ENCODE measurements at regions not wholly inside any gene's neighbourhood (a gene's known extent, or its start where the extent isn't known, plus 50 kb on each side); places are given as distances from the start of the nearest gene placed in this dataset.
A peak's percentile ranks its signal among the peaks of the same experiment; 100 is the strongest.

DNA sequence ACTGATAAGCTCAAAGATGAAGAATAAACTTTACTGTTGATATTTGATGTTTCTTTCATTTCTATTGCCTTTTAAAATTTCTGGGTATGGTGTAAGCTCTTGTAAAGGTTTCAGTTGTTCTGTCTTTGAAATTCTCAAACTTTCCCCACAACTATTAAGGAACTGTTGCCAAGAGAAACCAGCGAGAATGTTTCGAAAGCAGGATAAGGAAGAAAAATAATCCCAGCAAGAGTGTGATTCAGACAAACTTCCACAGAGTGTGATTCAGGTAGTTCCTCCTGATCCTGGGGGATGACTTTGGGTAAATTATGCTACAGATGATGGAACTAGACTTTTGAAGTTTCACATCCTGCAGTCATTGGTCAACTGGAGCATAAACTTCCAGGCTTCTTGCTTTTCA lies 632.0 kb downstream of the NSUN3 start:
- no peaks in the 10 kb centered on the region for H3K4me1 ChIP-seq
- Mint-ChIP-seq H3K36me3 (ENCODE audit: insufficient read depth, unreplicated experiment) (no peaks in the 10 kb centered on the region), H3K4me1 (ENCODE audit: low read depth, unreplicated experiment) (no peaks in the 10 kb centered on the region), H3K27me3 (ENCODE audit: insufficient read depth, unreplicated experiment) (no peaks in the 10 kb centered on the region), H3K4me3 (ENCODE audit: unreplicated experiment) (no peak overlapping the region), H3K27ac (ENCODE audit: unreplicated experiment) (no peak overlapping the region), H3K9me3 (ENCODE audit: unreplicated experiment) (no peaks in the 10 kb centered on the region)
- no peak for DNase-seq
- no peaks in the 10 kb centered on the region for H3K9me3 ChIP-seq
- intact Hi-C loops (cut with micrococcal nuclease; ENCODE audit: unreplicated experiment) = no loop called here
- no peak overlapping the region for H3K4me3 ChIP-seq (ENCODE audit: low read depth, low read length)
- H3K27me3 ChIP-seq (replicated peaks; ENCODE audit: control insufficient read depth, insufficient read depth, low read length) = no peaks in the 10 kb centered on the region
- POLR2A ChIA-PET = no interaction called here
- CTCF ChIA-PET = no interaction called here
- TF ChIP-seq CTCF (IDR thresholded peaks at IDR 0.05; ENCODE audit: insufficient read depth in 1 of 2, low read depth in 1 of 2, low read length in 1 of 2, severe bottlenecking in 1 of 2, unreplicated experiment in 1 of 2) = no peak
- BruUV-seq (replicated peaks) = no TSS peak
- H3K36me3 ChIP-seq (ENCODE audit: control insufficient read depth, insufficient read depth, low read length) = no peaks in the 10 kb centered on the region

- POLR2A ChIA-PET = no interaction called here
- intact Hi-C loops (cut with micrococcal nuclease; ENCODE audit: unreplicated experiment) = no loop called here
- CTCF ChIA-PET = no interaction called here
- Histone ChIP-seq H3K9me3 (peaks cover 7% of the 10 kb centered on the region), H3K27me3 (replicated peaks; ENCODE audit: control insufficient read depth, insufficient read depth, low read length) (no peaks in the 10 kb centered on the region), H3K4me1 (peaks cover 6% of the 10 kb centered on the region; the same call in 1 of the 2 replicates), H3K4me3 (ENCODE audit: low read depth, low read length) (no peak overlapping the region), H3K36me3 (ENCODE audit: control insufficient read depth, insufficient read depth, low read length) (no peaks in the 10 kb centered on the region; the same call in 1 of the 2 replicates)
- no peak for TF ChIP-seq CTCF (IDR thresholded peaks at IDR 0.05; ENCODE audit: insufficient read depth in 1 of 2, low read depth in 1 of 2, low read length in 1 of 2, severe bottlenecking in 1 of 2, unreplicated experiment in 1 of 2)
- no peak overlapping the region for H3K27ac Mint-ChIP-seq (ENCODE audit: unreplicated experiment)
- no peak for DNase-seq
- H3K27me3 Mint-ChIP-seq (ENCODE audit: insufficient read depth, unreplicated experiment) = no peaks in the 10 kb centered on the region
- no peaks in the 10 kb centered on the region for H3K9me3 Mint-ChIP-seq (ENCODE audit: unreplicated experiment)
- no peaks in the 10 kb centered on the region for H3K4me1 Mint-ChIP-seq (ENCODE audit: low read depth, unreplicated experiment)
- peaks cover 5% of the 10 kb centered on the region for H3K36me3 Mint-ChIP-seq (ENCODE audit: insufficient read depth, unreplicated experiment)
- no peak overlapping the region for H3K4me3 Mint-ChIP-seq (ENCODE audit: unreplicated experiment)
- BruUV-seq (replicated peaks) = no TSS peak
Observed at GRCh38 chr3:94704467-94704866, 641.6 kb downstream of the NSUN3 start.

- no peaks in the 10 kb centered on the region for H3K9me3 Mint-ChIP-seq (ENCODE audit: unreplicated experiment)
- Histone ChIP-seq H3K36me3 (ENCODE audit: control insufficient read depth, insufficient read depth, low read length) (no peaks in the 10 kb centered on the region; the same call in 1 of the 2 replicates), H3K27me3 (replicated peaks; ENCODE audit: control insufficient read depth, insufficient read depth, low read length) (no peaks in the 10 kb centered on the region), H3K9me3 (peaks cover 7% of the 10 kb centered on the region), H3K4me3 (ENCODE audit: low read depth, low read length) (no peak overlapping the region), H3K4me1 (peaks cover 16% of the 10 kb centered on the region; the same call in 1 of the 2 replicates)
- H3K27ac Mint-ChIP-seq (ENCODE audit: unreplicated experiment) = no peak overlapping the region
- no peak for TF ChIP-seq CTCF (IDR thresholded peaks at IDR 0.05; ENCODE audit: insufficient read depth in 1 of 2, low read depth in 1 of 2, low read length in 1 of 2, severe bottlenecking in 1 of 2, unreplicated experiment in 1 of 2)
- no TSS peak for BruUV-seq (replicated peaks)
- no peak overlapping the region for H3K4me3 Mint-ChIP-seq (ENCODE audit: unreplicated experiment)
- peak; percentile 3 to 33 for DNase-seq
- ChIA-PET POLR2A (no interaction called here), CTCF (no interaction called here)
- H3K27me3 Mint-ChIP-seq (ENCODE audit: insufficient read depth, unreplicated experiment) = no peaks in the 10 kb centered on the region
- H3K36me3 Mint-ChIP-seq (ENCODE audit: insufficient read depth, unreplicated experiment) = peaks cover 5% of the 10 kb centered on the region
- H3K4me1 Mint-ChIP-seq (ENCODE audit: low read depth, unreplicated experiment) = peaks cover 6% of the 10 kb centered on the region
- intact Hi-C loops (cut with micrococcal nuclease; ENCODE audit: unreplicated experiment) = no loop called here
Observed at GRCh38 chr3:94709249-94709902, 646.5 kb downstream of the NSUN3 start.

Data from Caco-2 (cell line).